Omental fat pad (tissue), 3 donors: ENCODE measurements at regions not wholly inside any gene's neighbourhood (a gene's known extent, or its start where the extent isn't known, plus 50 kb on each side); places are given as distances from the start of the nearest gene placed in this dataset.

ENCODE experiments used
- ATAC-seq: fragments of 150-250 bp; one replicate; pipeline ENCODE4 v1.9.1; 2016; ENCODE audit warnings: mild to moderate bottlenecking, moderate library complexity; ENCODE audit not compliant: low FRiP score
- DNase-seq: peaks from one replicate; pipeline ENCODE4 v3.0.0-alpha.2; 2019; ENCODE audit warnings: low spot score
- TF ChIP-seq, protein P1 (sequence below), 3 donors: fragments of 450-650 bp; IDR thresholded peaks; one replicate each; pipeline ENCODE4 v1.5.1; 2016 to 2017; ENCODE audit warnings: antibody characterized with exemption in 3 of 3, mild to moderate bottlenecking in 3 of 3, moderate library complexity in 2 of 3

DNA sequence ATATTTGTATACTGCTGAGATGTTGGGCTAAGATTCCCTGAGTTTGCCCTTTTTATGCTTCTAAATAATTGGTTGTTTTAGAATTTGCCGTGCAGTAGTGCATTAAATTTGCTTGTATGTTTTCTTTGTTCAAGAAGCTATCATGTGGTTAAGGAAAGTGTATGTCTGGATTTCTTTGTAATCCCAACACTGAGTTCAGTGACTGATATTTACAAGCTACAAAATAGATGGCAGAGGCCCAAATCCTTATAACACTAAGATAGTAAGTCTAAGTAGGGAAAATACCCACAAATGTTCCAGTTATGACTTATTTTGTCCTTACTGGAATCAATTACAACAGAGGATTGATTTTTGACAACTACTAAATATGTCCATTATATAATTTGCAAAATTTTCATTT is 435.0 kb upstream of the KLF12 start:
- ATAC-seq: no peak
- no peak for DNase-seq
- TF ChIP-seq, protein P1, sequence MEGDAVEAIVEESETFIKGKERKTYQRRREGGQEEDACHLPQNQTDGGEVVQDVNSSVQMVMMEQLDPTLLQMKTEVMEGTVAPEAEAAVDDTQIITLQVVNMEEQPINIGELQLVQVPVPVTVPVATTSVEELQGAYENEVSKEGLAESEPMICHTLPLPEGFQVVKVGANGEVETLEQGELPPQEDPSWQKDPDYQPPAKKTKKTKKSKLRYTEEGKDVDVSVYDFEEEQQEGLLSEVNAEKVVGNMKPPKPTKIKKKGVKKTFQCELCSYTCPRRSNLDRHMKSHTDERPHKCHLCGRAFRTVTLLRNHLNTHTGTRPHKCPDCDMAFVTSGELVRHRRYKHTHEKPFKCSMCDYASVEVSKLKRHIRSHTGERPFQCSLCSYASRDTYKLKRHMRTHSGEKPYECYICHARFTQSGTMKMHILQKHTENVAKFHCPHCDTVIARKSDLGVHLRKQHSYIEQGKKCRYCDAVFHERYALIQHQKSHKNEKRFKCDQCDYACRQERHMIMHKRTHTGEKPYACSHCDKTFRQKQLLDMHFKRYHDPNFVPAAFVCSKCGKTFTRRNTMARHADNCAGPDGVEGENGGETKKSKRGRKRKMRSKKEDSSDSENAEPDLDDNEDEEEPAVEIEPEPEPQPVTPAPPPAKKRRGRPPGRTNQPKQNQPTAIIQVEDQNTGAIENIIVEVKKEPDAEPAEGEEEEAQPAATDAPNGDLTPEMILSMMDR (IDR thresholded peaks at IDR 0.05): no peak

DNA sequence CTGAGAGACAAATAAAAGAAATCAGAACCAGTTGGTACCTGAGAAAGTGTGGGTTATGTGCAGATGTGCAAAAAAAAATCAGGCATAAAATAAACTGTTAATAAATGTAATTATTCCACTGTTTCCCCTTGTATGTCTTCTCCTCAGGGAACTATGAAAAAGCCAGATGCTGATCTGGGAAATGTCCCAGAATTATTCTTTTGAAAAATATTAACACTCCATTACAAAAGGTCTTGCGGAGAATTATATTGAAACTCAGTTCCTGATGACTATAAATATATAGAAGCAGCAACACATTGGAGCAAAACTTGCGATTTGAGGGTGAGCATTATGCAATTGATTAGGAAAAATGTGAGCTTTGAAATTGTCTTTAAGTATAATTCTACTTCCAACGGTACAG is 433.3 kb upstream of the KLF12 start:
- ATAC-seq: no peak
- DNase-seq: no peak
- TF ChIP-seq, protein P1 (IDR thresholded peaks at IDR 0.05): no peak

DNA sequence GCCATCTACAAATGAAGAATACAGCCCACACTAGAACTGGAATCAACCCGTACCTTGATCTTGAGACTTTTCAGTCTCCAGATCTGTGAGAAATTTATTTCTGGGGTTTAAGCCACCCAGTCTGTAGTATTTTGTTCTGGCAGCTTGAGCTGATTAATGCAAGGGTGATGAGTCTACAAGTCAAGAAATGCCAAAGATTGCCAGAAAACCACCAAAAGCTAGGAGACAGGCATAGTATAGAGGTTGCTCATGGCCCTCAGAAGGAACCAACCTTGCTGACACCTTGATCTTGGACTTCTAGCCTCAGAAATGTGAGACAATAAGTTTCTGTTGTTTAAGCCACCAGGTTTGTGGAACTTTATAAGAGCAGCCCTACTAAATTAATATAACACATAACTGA is 428.2 kb upstream of the KLF12 start:
- no peak for ATAC-seq

DNA sequence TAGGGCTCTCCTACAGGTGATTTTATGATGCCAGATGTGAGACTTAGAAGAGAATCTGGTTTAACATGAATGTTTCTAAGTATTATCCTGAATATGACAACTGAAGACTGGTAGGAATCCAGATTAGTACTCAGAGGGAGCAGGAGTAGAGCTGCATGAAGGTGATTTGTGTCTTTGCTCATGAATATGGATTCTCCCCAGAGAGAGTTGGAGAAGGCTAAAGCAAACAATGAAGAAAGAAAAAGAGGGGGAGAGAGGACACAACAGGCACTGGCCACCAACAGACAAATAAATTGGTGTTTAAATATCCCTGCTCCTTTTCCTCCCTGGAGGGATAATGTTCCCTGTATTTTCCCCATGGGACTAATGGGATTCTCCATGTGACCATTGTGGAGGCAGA is 427.0 kb upstream of the KLF12 start:
- DNase-seq (no peak), ATAC-seq (no peak)
- TF ChIP-seq, protein P1 (IDR thresholded peaks at IDR 0.05): no peak

More for the DNA sequence above, 428.2 kb upstream of the KLF12 start:
- TF ChIP-seq, protein P1 (IDR thresholded peaks at IDR 0.05): no peak
- no peak for DNase-seq

DNA sequence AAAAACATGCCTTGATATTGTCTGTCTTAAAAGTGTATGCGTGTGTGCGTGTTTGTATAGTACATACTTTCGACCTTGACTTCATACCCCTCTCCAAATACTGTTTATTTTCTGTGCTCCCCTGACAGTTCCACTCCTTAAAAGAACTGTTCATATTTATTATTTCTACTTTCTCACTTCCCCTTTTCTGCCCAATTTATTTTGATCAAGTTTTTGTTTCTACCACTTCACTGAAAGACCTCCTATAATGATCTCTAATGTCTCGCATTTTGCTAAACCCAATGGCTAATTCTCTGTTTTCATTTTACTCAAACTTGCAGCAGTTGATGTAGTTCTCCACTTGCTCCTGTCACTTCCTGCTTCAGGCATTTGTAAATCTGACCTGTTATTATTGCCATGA is 426.1 kb upstream of the KLF12 start:
- TF ChIP-seq, protein P1 (IDR thresholded peaks at IDR 0.05): no peak
- DNase-seq (no peak), ATAC-seq (no peak)

DNA sequence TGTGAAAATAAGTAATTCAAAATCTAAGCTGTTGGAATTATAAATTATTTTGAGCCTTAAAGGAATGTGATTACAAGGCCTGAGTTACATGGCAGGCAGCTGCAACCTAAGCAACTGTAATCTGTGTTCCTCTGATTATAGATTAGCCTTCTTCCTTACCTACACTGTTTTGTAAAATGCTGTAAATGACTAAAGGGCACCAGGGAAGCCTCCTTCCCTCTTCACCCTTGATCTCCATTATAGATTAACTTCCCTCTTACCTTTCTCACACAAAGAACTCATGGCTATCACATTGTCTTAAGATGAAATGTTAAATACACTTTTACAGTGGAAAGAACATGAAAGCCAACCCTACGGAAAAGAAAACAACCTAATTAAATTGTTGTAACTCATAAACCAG is 423.7 kb upstream of the KLF12 start:
- TF ChIP-seq, protein P1 (IDR thresholded peaks at IDR 0.05): no peak
- ATAC-seq (no peak), DNase-seq (no peak)

DNA sequence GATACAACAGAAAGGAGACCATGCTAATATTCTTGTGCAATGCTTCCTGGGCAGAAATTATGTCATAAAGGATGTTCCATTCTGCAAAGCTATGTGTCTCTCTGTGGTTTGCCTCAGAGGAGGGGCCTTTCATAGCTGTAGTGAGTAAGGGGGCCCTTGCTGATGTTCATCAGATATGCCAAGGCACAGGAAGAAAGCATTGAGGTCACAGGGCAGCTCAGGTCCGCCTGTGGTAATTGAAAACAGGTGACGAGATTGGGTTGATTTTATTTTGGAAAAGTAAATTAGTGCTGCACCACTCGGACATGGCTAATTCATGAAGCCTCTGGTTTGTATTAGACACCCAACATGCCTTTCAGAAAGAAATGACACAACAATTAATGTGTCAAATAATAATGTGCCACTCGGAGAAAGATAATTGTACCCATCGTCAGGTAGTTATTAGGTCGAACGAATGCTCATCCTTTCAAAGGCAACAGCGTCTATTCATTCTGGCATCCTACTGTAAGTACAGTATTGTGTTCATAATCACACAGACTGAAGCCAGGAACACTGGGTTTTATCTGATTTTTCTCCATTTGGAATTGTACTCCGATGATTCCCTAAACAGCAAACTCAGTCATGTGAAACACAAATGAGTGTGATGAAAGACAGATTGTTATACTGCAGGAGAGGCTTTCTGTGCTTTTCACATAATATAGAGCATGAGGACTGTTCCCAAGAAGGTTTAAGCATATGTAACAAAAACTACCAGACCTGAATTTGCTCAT is 421.6 kb upstream of the KLF12 start:
- ATAC-seq: no peak
- DNase-seq: no peak
- TF ChIP-seq, protein P1 (IDR thresholded peaks at IDR 0.05): no peak
